Daoy (cell line): ENCODE measurements at regions not wholly inside any gene's neighbourhood (a gene's known extent, or its start where the extent isn't known, plus 50 kb on each side); places are given as distances from the start of the nearest gene placed in this dataset.

Source experiments
- DNase-seq: peaks from one replicate; pipeline ENCODE4 v3.0.0-alpha.2; 2015; ENCODE audit warnings: low read depth

GRCh38 chr5:145506185-145506850 lies 328.8 kb downstream of the PRELID2 start:
- no peak for DNase-seq

- no peak for DNase-seq
These were observed 332.2 kb downstream of the PRELID2 start for GRCh38 chr5:145502906-145503305.

- no peak for DNase-seq
These were observed 334.4 kb downstream of the PRELID2 start for GRCh38 chr5:145500710-145501109.

GRCh38 chr5:145499483-145499882 lies 335.7 kb downstream of the PRELID2 start:
- DNase-seq, result no peak

- DNase-seq, result no peak
These were observed 338.1 kb downstream of the PRELID2 start for GRCh38 chr5:145497052-145497451.

- peak; percentile 83 for DNase-seq
These were observed 339.4 kb downstream of the PRELID2 start for GRCh38 chr5:145495741-145496140.

GRCh38 chr5:145495196-145495595 lies 339.9 kb downstream of the PRELID2 start:
- DNase-seq, result no peak

- no peak for DNase-seq
These were observed 341.7 kb downstream of the PRELID2 start for GRCh38 chr5:145493435-145493834.

GRCh38 chr5:145489516-145489915 lies 345.6 kb downstream of the PRELID2 start:
- DNase-seq, result no peak

- DNase-seq, result peak; percentile 59
These were observed 351.0 kb downstream of the PRELID2 start for GRCh38 chr5:145484158-145484557.

GRCh38 chr5:145483212-145483611 lies 351.9 kb downstream of the PRELID2 start:
- DNase-seq, result peak; percentile 39

- DNase-seq, result no peak
These were observed 355.3 kb downstream of the PRELID2 start for GRCh38 chr5:145479857-145480256.

GRCh38 chr5:145479271-145479670 lies 355.9 kb downstream of the PRELID2 start:
- peak; percentile 41 for DNase-seq

- DNase-seq, result no peak
These were observed 356.5 kb downstream of the PRELID2 start for GRCh38 chr5:145478651-145479050.

- no peak for DNase-seq
These were observed 362.0 kb downstream of the PRELID2 start for GRCh38 chr5:145473042-145473642.

GRCh38 chr5:145471831-145472612 lies 363.1 kb downstream of the PRELID2 start:
- DNase-seq, result peak; percentile 71

GRCh38 chr5:145471026-145471425 lies 364.1 kb downstream of the PRELID2 start:
- no peak for DNase-seq

GRCh38 chr5:145470396-145470979 lies 364.7 kb downstream of the PRELID2 start:
- DNase-seq, result no peak

- DNase-seq, result no peak
These were observed 367.7 kb downstream of the PRELID2 start for GRCh38 chr5:145467446-145467845.

- no peak for DNase-seq
These were observed 368.6 kb downstream of the PRELID2 start for GRCh38 chr5:145466533-145466932.

- DNase-seq, result no peak
These were observed 369.5 kb downstream of the PRELID2 start for GRCh38 chr5:145465474-145466263.

GRCh38 chr5:145464171-145464570 lies 371.0 kb downstream of the PRELID2 start:
- DNase-seq, result no peak
